ENCODE measurements at regions not wholly inside any gene's neighbourhood (a gene's known extent, or its start where the extent isn't known, plus 50 kb on each side); places are given as distances from the start of the nearest gene placed in this dataset.

DNA sequence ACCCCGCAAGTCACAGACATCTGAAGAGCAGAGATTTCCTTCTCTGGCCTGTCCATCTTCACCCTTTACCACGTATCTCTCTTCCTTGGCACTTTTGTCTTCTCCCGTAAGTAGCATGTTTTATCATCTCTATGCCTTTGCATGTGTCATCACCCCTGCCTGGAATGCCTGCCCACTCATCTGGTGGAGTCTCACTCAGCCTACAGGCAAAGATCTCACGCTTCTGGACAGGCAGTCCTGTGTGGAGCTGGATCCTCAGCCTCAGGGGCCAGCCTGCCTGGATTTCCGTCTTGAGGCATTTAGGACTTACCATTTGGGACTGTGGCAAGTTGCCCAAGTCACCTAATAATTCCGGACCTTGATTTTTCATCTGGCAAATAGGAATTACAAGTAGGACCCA is 114.3 kb upstream of the CACNA2D3 start:
- intact Hi-C loops (cut with DNase I, micrococcal nuclease), result no loop called here
- H3K27ac Mint-ChIP-seq, result no peak overlapping the region
- POLR2A ChIA-PET, result no interaction called here

DNA sequence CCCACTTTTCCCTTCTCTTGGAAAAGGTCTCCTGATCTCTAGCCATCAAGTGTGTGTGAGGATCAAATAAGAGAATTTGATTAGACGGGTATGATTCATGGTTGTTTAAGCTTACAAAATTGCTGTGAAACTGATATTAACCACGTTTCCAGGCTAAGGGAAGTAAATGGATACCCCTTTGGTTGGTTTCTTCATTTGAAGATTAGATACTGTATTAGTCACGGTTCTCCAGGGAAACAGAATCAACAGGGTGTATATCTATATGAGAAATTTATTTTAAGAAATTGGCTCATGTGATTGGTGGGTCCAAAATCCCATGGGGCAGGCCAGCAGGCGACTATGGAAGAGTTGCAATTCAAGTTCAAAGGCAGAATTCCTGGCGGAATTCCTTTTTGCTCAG is 112.7 kb upstream of the SELENOK start:
- no peaks in the 10 kb centered on the region for H3K4me1 ChIP-seq (ENCODE audit: insufficient read depth, low read length)
- Mint-ChIP-seq H3K27ac (no peak overlapping the region), H3K4me1 (ENCODE audit: low read depth) (no peaks in the 10 kb centered on the region), H3K4me3 (no peak overlapping the region), H3K36me3 (ENCODE audit: low read depth) (no peaks in the 10 kb centered on the region), H3K9me3 (no peaks in the 10 kb centered on the region), H3K27me3 (peaks cover 8% of the 10 kb centered on the region)
- intact Hi-C loops (cut with DNase I, micrococcal nuclease), result no loop called here
- DNase-seq (no peak), ATAC-seq (ENCODE audit: poor library complexity) (no peak)
- H3K27me3 ChIP-seq (ENCODE audit: control insufficient read depth in 1 of 2, insufficient read depth in 2 of 2, low read length in 2 of 2), result peaks cover 0 to 2% of the 10 kb centered on the region in 2 experiments
- ChIA-PET POLR2A (no interaction called here), CTCF (no interaction called here)
- no peak overlapping the region for H3K4me3 ChIP-seq (ENCODE audit: low read length)
- no peaks in the 10 kb centered on the region for H3K9me3 ChIP-seq (ENCODE audit: control insufficient read depth in 1 of 2, insufficient read depth in 1 of 2, low read length in 2 of 2)
- TF ChIP-seq, protein P1, sequence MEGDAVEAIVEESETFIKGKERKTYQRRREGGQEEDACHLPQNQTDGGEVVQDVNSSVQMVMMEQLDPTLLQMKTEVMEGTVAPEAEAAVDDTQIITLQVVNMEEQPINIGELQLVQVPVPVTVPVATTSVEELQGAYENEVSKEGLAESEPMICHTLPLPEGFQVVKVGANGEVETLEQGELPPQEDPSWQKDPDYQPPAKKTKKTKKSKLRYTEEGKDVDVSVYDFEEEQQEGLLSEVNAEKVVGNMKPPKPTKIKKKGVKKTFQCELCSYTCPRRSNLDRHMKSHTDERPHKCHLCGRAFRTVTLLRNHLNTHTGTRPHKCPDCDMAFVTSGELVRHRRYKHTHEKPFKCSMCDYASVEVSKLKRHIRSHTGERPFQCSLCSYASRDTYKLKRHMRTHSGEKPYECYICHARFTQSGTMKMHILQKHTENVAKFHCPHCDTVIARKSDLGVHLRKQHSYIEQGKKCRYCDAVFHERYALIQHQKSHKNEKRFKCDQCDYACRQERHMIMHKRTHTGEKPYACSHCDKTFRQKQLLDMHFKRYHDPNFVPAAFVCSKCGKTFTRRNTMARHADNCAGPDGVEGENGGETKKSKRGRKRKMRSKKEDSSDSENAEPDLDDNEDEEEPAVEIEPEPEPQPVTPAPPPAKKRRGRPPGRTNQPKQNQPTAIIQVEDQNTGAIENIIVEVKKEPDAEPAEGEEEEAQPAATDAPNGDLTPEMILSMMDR (IDR thresholded peaks at IDR 0.05), result no peak
- no peak overlapping the region for H3K27ac ChIP-seq (ENCODE audit: low read depth in 1 of 2, low read length in 2 of 2)
- no peaks in the 10 kb centered on the region for H3K36me3 ChIP-seq (ENCODE audit: insufficient read depth, low read length)

More for the DNA sequence above, 114.3 kb upstream of the CACNA2D3 start:
- Histone ChIP-seq H3K27ac (ENCODE audit: low read depth in 1 of 2, low read length in 2 of 2) (no peak overlapping the region), H3K27me3 (ENCODE audit: control insufficient read depth in 1 of 2, insufficient read depth in 2 of 2, low read length in 2 of 2) (peaks cover 0 to 2% of the 10 kb centered on the region in 2 experiments), H3K9me3 (ENCODE audit: control insufficient read depth in 1 of 2, insufficient read depth in 1 of 2, low read length in 2 of 2) (no peaks in the 10 kb centered on the region), H3K4me3 (ENCODE audit: low read length) (no peak overlapping the region), H3K36me3 (ENCODE audit: insufficient read depth, low read length) (no peaks in the 10 kb centered on the region), H3K4me1 (ENCODE audit: insufficient read depth, low read length) (no peaks in the 10 kb centered on the region)
- no peaks in the 10 kb centered on the region for H3K9me3 Mint-ChIP-seq
- no peak for DNase-seq
- peaks cover 8% of the 10 kb centered on the region for H3K27me3 Mint-ChIP-seq
- no peaks in the 10 kb centered on the region for H3K4me1 Mint-ChIP-seq (ENCODE audit: low read depth)
- TF ChIP-seq, protein P1 (IDR thresholded peaks at IDR 0.05), result no peak
- CTCF ChIA-PET, result no interaction called here
- H3K36me3 Mint-ChIP-seq (ENCODE audit: low read depth), result no peaks in the 10 kb centered on the region
- ATAC-seq (ENCODE audit: poor library complexity), result no peak
- H3K4me3 Mint-ChIP-seq, result no peak overlapping the region

DNA sequence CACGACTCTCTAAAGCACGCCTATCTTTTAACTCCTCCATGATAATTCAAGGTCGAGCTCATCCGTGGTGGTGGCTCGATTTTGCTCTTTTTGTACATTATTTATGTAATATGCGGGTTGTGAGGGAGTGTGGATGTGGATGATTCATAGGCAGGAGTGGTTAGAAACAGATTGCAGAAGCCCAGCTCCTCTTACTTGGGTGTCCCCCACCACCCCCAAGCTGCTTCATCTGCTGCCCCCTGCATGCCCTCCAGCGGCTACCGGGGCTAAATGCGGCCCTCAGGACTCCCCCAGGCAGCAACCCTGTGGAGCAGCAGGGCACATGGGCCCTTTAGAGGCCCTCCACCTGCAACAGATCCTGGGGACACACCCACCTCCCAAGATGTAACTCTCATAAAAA is 111.5 kb upstream of the SELENOK start:
- intact Hi-C loops (cut with DNase I, micrococcal nuclease), result no loop called here
- H3K4me3 ChIP-seq (ENCODE audit: low read length), result no peak overlapping the region
- TF ChIP-seq, protein P1 (IDR thresholded peaks at IDR 0.05), result no peak
- H3K27me3 ChIP-seq (ENCODE audit: control insufficient read depth in 1 of 2, insufficient read depth in 2 of 2, low read length in 2 of 2), result peaks cover 0 to 6% of the 10 kb centered on the region in 2 experiments
- H3K9me3 ChIP-seq (ENCODE audit: control insufficient read depth in 1 of 2, insufficient read depth in 1 of 2, low read length in 2 of 2), result no peaks in the 10 kb centered on the region
- no peaks in the 10 kb centered on the region for H3K4me1 Mint-ChIP-seq (ENCODE audit: low read depth)
- no peaks in the 10 kb centered on the region for H3K36me3 ChIP-seq (ENCODE audit: insufficient read depth, low read length)
- DNase-seq (no peak), ATAC-seq (ENCODE audit: poor library complexity) (no peak)
- POLR2A ChIA-PET, result no interaction called here
- H3K4me1 ChIP-seq (ENCODE audit: insufficient read depth, low read length), result no peaks in the 10 kb centered on the region
- H3K9me3 Mint-ChIP-seq, result no peaks in the 10 kb centered on the region
- H3K36me3 Mint-ChIP-seq (ENCODE audit: low read depth), result no peaks in the 10 kb centered on the region
- no peak overlapping the region for H3K4me3 Mint-ChIP-seq
- no peak overlapping the region for H3K27ac ChIP-seq (ENCODE audit: low read depth in 1 of 2, low read length in 2 of 2)
- CTCF ChIA-PET, result no interaction called here
- H3K27ac Mint-ChIP-seq, result no peak overlapping the region
- peaks cover 4% of the 10 kb centered on the region for H3K27me3 Mint-ChIP-seq

Data from CD4-positive, alpha-beta T cell (primary cell).